ENCODE measurements at regions not wholly inside any gene's neighbourhood (a gene's known extent, or its start where the extent isn't known, plus 50 kb on each side); places are given as distances from the start of the nearest gene placed in this dataset.
A peak's percentile ranks its signal among the peaks of the same experiment; 100 is the strongest.

GRCh38 chr5:31048282-31049270 is 144.9 kb upstream of the CDH6 start:
- DNase-seq: no peak

GRCh38 chr5:31047621-31048020 is 145.9 kb upstream of the CDH6 start:
- no peak for DNase-seq

GRCh38 chr5:31047007-31047406 is 146.5 kb upstream of the CDH6 start:
- DNase-seq: no peak

GRCh38 chr5:31036411-31036810 is 157.1 kb upstream of the CDH6 start:
- DNase-seq: no peak

- no peak for DNase-seq
Observed at GRCh38 chr5:31033295-31033694, 160.2 kb upstream of the CDH6 start.

GRCh38 chr5:31029925-31030324 is 163.6 kb upstream of the CDH6 start:
- peak in 1 of 4 experiments; percentile 2 for DNase-seq

- DNase-seq: no peak
Observed at GRCh38 chr5:31027721-31028120, 165.8 kb upstream of the CDH6 start.

- DNase-seq: no peak
Observed at GRCh38 chr5:31023105-31023504, 170.4 kb upstream of the CDH6 start.

- no peak for DNase-seq
Observed at GRCh38 chr5:31021181-31021624, 172.3 kb upstream of the CDH6 start.

- DNase-seq: no peak
Observed at GRCh38 chr5:31008231-31008630, 185.3 kb upstream of the CDH6 start.

GRCh38 chr5:31007672-31008071 is 185.8 kb upstream of the CDH6 start:
- no peak for DNase-seq

- no peak for DNase-seq
Observed at GRCh38 chr5:31000287-31000686, 193.2 kb upstream of the CDH6 start.

GRCh38 chr5:30997681-30998080 is 195.8 kb upstream of the CDH6 start:
- no peak for DNase-seq

- DNase-seq: no peak
Observed at GRCh38 chr5:30994902-30995301, 198.6 kb upstream of the CDH6 start.

- DNase-seq: no peak
Observed at GRCh38 chr5:30994176-30994575, 199.3 kb upstream of the CDH6 start.

- no peak for DNase-seq
Observed at GRCh38 chr5:30991462-30991861, 202.0 kb upstream of the CDH6 start.

- no peak for DNase-seq
Observed at GRCh38 chr5:30981576-30981975, 211.9 kb upstream of the CDH6 start.

GRCh38 chr5:30968971-30969370 is 224.5 kb upstream of the CDH6 start:
- DNase-seq: no peak

GRCh38 chr5:30960036-30960435 is 233.4 kb upstream of the CDH6 start:
- no peak for DNase-seq

GRCh38 chr5:30959238-30959637 is 234.2 kb upstream of the CDH6 start:
- DNase-seq: no peak

GRCh38 chr5:30957591-30957990 is 235.9 kb upstream of the CDH6 start:
- no peak for DNase-seq

- no peak for DNase-seq
Observed at GRCh38 chr5:30956251-30956650, 237.2 kb upstream of the CDH6 start.

GRCh38 chr5:30937070-30937469 is 256.4 kb upstream of the CDH6 start:
- no peak for DNase-seq

GRCh38 chr5:30933599-30933998 is 259.9 kb upstream of the CDH6 start:
- DNase-seq: no peak
